Islet of Langerhans (tissue), 1 donor: ENCODE measurements at regions not wholly inside any gene's neighbourhood (a gene's known extent, or its start where the extent isn't known, plus 50 kb on each side); places are given as distances from the start of the nearest gene placed in this dataset.

Experiments used
- FAIRE-seq: peaks from one replicate; lab custom pipeline; 2011; peaks lifted over from hg19 to GRCh38; lab: Jason Lieb, UNC

GRCh38 chr13:89910166-89910565, 1437.3 kb upstream of the MIR17HG start:
- FAIRE-seq, result no peak

GRCh38 chr13:89916551-89916950, 1430.9 kb upstream of the MIR17HG start:
- FAIRE-seq, result no peak

- FAIRE-seq, result no peak
These were observed 1427.0 kb upstream of the MIR17HG start for GRCh38 chr13:89920461-89920860.

- no peak for FAIRE-seq
These were observed 1424.4 kb upstream of the MIR17HG start for GRCh38 chr13:89923052-89923451.

- FAIRE-seq, result no peak
These were observed 1423.8 kb upstream of the MIR17HG start for GRCh38 chr13:89923736-89924135.

- FAIRE-seq, result no peak
These were observed 1422.4 kb upstream of the MIR17HG start for GRCh38 chr13:89925107-89925506.

- no peak for FAIRE-seq
These were observed 1416.6 kb upstream of the MIR17HG start for GRCh38 chr13:89930861-89931260.

GRCh38 chr13:89932902-89933301, 1414.6 kb upstream of the MIR17HG start:
- FAIRE-seq, result no peak

- no peak for FAIRE-seq
These were observed 1411.2 kb upstream of the MIR17HG start for GRCh38 chr13:89936256-89936655.

GRCh38 chr13:89937420-89937819, 1410.1 kb upstream of the MIR17HG start:
- no peak for FAIRE-seq

- FAIRE-seq, result no peak
These were observed 1407.1 kb upstream of the MIR17HG start for GRCh38 chr13:89940383-89940782.

- no peak for FAIRE-seq
These were observed 1404.3 kb upstream of the MIR17HG start for GRCh38 chr13:89943139-89943538.

GRCh38 chr13:89950225-89950624, 1397.3 kb upstream of the MIR17HG start:
- FAIRE-seq, result no peak

- FAIRE-seq, result no peak
These were observed 1396.1 kb upstream of the MIR17HG start for GRCh38 chr13:89951341-89951740.

- FAIRE-seq, result no peak
These were observed 1393.9 kb upstream of the MIR17HG start for GRCh38 chr13:89953581-89953980.

- FAIRE-seq, result no peak
These were observed 1391.7 kb upstream of the MIR17HG start for GRCh38 chr13:89955773-89956172.

GRCh38 chr13:89959074-89959473, 1388.4 kb upstream of the MIR17HG start:
- FAIRE-seq, result no peak

- no peak for FAIRE-seq
These were observed 1382.2 kb upstream of the MIR17HG start for GRCh38 chr13:89965252-89965651.

- FAIRE-seq, result no peak
These were observed 1381.0 kb upstream of the MIR17HG start for GRCh38 chr13:89966524-89966923.

- no peak for FAIRE-seq
These were observed 1379.8 kb upstream of the MIR17HG start for GRCh38 chr13:89967701-89968100.

GRCh38 chr13:89968470-89968869, 1379.0 kb upstream of the MIR17HG start:
- no peak for FAIRE-seq

- no peak for FAIRE-seq
These were observed 1377.2 kb upstream of the MIR17HG start for GRCh38 chr13:89970353-89970709.

- FAIRE-seq, result no peak
These were observed 1370.3 kb upstream of the MIR17HG start for GRCh38 chr13:89977203-89977602.

GRCh38 chr13:89980896-89981295, 1366.6 kb upstream of the MIR17HG start:
- no peak for FAIRE-seq

GRCh38 chr13:89982407-89983095, 1364.9 kb upstream of the MIR17HG start:
- no peak for FAIRE-seq
